Stomach (tissue), 8 donors: ENCODE measurements at regions not wholly inside any gene's neighbourhood (a gene's known extent, or its start where the extent isn't known, plus 50 kb on each side); places are given as distances from the start of the nearest gene placed in this dataset.

Experiments
- DNase-seq, 2 donors: peaks; one replicate each; pipeline versions ENCODE4 v3.0.0 to v3.0.0-alpha.2; 2013 to 2019
- H3K27ac ChIP-seq, 5 donors: fragments of 200-600 bp in 4 of 5; sonication (generic) in 4 of 5; one replicate each; pipeline ENCODE4 v1.5.1; 2013 to 2019; ENCODE audit warnings: mild to moderate bottlenecking in 1 of 5, moderate library complexity in 1 of 5
- H3K27me3 ChIP-seq, 3 donors: fragments of 200-600 bp; sonication (generic); one replicate each; pipeline ENCODE4 v1.5.1; 2017 to 2019; ENCODE audit warnings: mixed run types in 1 of 3
- H3K36me3 ChIP-seq, 4 donors: fragments of 200-600 bp; sonication (generic); 1 replicate in 3 of 4; 2 replicates in 1 of 4; pipeline ENCODE4 v1.5.1; 2016 to 2019
- H3K4me1 ChIP-seq, 4 donors: fragments of 200-600 bp; sonication (generic); one replicate each; pipeline ENCODE4 v1.5.1; 2016 to 2019
- H3K4me3 ChIP-seq, 4 donors: fragments of 200-600 bp; sonication (generic) in 3 of 4; one replicate each; pipeline ENCODE4 v1.5.1; 2016 to 2019; ENCODE audit warnings: mild to moderate bottlenecking in 1 of 4
- H3K9me3 ChIP-seq, 4 donors: fragments of 200-600 bp; sonication (generic); one replicate each; pipeline ENCODE4 v1.5.1; 2016 to 2019
- CTCF ChIP-seq, 7 experiments: fragments of 450-650 bp in 4 of 7; fragments of 200-600 bp in 3 of 7; sonication (generic) in 3 of 7; IDR thresholded peaks; one replicate each; pipeline ENCODE4 v1.5.1; 2016 to 2019; ENCODE audit warnings: antibody characterized with exemption in 7 of 7, control low read depth in 2 of 7, mild to moderate bottlenecking in 1 of 7
- EP300 ChIP-seq: sonication (generic); formaldehyde crosslinking; IDR thresholded peaks from one replicate; pipeline ENCODE4 v1.6.1; 2017; ENCODE audit warnings: antibody characterized with exemption
- POLR2A ChIP-seq, 4 donors: fragments of 450-650 bp; IDR thresholded peaks; one replicate each; pipeline ENCODE4 v1.6.1; 2016; ENCODE audit warnings: antibody characterized with exemption in 4 of 4, control low read depth in 2 of 4, mild to moderate bottlenecking in 1 of 4, moderate library complexity in 1 of 4
- POLR2AphosphoS5 ChIP-seq, 3 donors: sonication (generic); formaldehyde crosslinking; IDR thresholded peaks; one replicate each; pipeline ENCODE4 v1.6.1; 2016; ENCODE audit warnings: antibody characterized with exemption in 3 of 3
- WGBS, 5 donors: extraction: QIAGEN DNeasy Blood & Tissue Kit in 3 of 5; methylation state at CpG; one replicate each; pipeline versions ENCODE4 v1.1.5 to v1.1.7; 2013 to 2018; 5-methylcytosine and 5-hydroxymethylcytosine counted together
- intact Hi-C: fragments of 100-400 bp; cut with DNase I; formaldehyde crosslinking; loops from one replicate; pipeline ENCODE4 v1.15.1; 2023; ENCODE audit warnings: low total_unique reads
- donor health status: healthy with polysubstance abuse.
- donor health status: Bipolar disorder and iron deficiency.
- donor health status: healthy.

- no peaks in the 10 kb centered on the region for H3K36me3 ChIP-seq
These were observed 87.1 kb upstream of the KCNA1 start for GRCh38 chr12:4822572-4822971.

GRCh38 chr12:4824380-4824779 is 85.3 kb upstream of the KCNA1 start:
- WGBS, 5 donors: 92 to 95% (median 94%) methylated on average over 8 of the region's 8 CpGs
- H3K9me3 ChIP-seq: no peaks in the 10 kb centered on the region
- TF ChIP-seq POLR2A (IDR thresholded peaks at IDR 0.05) (no peak), CTCF (IDR thresholded peaks at IDR 0.05) (no peak), EP300 (no peak), POLR2AphosphoS5 (IDR thresholded peaks at IDR 0.05) (no peak)
- no peaks in the 10 kb centered on the region for H3K36me3 ChIP-seq
- no peak for DNase-seq
- intact Hi-C loops: no loop called here
- no peak overlapping the region for H3K4me3 ChIP-seq
- H3K27me3 ChIP-seq: peaks cover 0 to 43% (median 0%) of the 10 kb centered on the region in 3 donors
- no peaks in the 10 kb centered on the region for H3K4me1 ChIP-seq
- H3K27ac ChIP-seq: no peak overlapping the region

More at GRCh38 chr12:4822572-4822971, 87.1 kb upstream of the KCNA1 start:
- WGBS, 5 donors: 80 to 83% (median 82%) methylated on average over 11 of the region's 11 CpGs
- Histone ChIP-seq H3K27ac (no peak overlapping the region), H3K27me3 (peaks cover 0 to 38% (median 0%) of the 10 kb centered on the region in 3 donors), H3K4me3 (no peak overlapping the region), H3K9me3 (no peaks in the 10 kb centered on the region), H3K4me1 (no peaks in the 10 kb centered on the region)
- TF ChIP-seq EP300: no peak
- TF ChIP-seq POLR2A (IDR thresholded peaks at IDR 0.05): no peak
- no peak for TF ChIP-seq CTCF (IDR thresholded peaks at IDR 0.05)
- no peak for TF ChIP-seq POLR2AphosphoS5 (IDR thresholded peaks at IDR 0.05)
- intact Hi-C loops: no loop called here
- no peak for DNase-seq

- TF ChIP-seq POLR2AphosphoS5 (IDR thresholded peaks at IDR 0.05) (no peak), EP300 (no peak), CTCF (IDR thresholded peaks at IDR 0.05) (no peak), POLR2A (IDR thresholded peaks at IDR 0.05) (no peak)
- intact Hi-C loops: no loop called here
- DNase-seq: no peak
- no peak overlapping the region for H3K27ac ChIP-seq
- no peak overlapping the region for H3K4me3 ChIP-seq
- 50 to 64% (median 52%) methylated on average over 4 of the region's 4 CpGs for WGBS, 5 donors
- H3K4me1 ChIP-seq: no peaks in the 10 kb centered on the region
- H3K27me3 ChIP-seq: peaks cover 0 to 48% (median 0%) of the 10 kb centered on the region in 3 donors
- no peaks in the 10 kb centered on the region for H3K9me3 ChIP-seq
- no peaks in the 10 kb centered on the region for H3K36me3 ChIP-seq
These were observed 84.5 kb upstream of the KCNA1 start for GRCh38 chr12:4825011-4825858.

GRCh38 chr12:4826909-4827308 is 82.8 kb upstream of the KCNA1 start:
- no peak for TF ChIP-seq EP300
- TF ChIP-seq POLR2A (IDR thresholded peaks at IDR 0.05): no peak
- TF ChIP-seq POLR2AphosphoS5 (IDR thresholded peaks at IDR 0.05): no peak
- no peak for TF ChIP-seq CTCF (IDR thresholded peaks at IDR 0.05)
- Histone ChIP-seq H3K9me3 (no peaks in the 10 kb centered on the region), H3K27ac (no peak overlapping the region), H3K27me3 (peaks cover 0 to 52% (median 0%) of the 10 kb centered on the region in 3 donors), H3K36me3 (no peaks in the 10 kb centered on the region), H3K4me1 (no peaks in the 10 kb centered on the region), H3K4me3 (no peak overlapping the region)
- DNase-seq: no peak
- 52 to 72% (median 62%) methylated on average over 5 of the region's 5 CpGs for WGBS, 5 donors
- intact Hi-C loops: no loop called here
